GM10266 (cell line): ENCODE measurements at regions not wholly inside any gene's neighbourhood (a gene's known extent, or its start where the extent isn't known, plus 50 kb on each side); places are given as distances from the start of the nearest gene placed in this dataset.
"Not testable (repeated sequence)": the region's sequence is repeated elsewhere in the genome, so short reads cannot be mapped to it uniquely, and the experiment has no call there.

Experiments used
- DNase-seq: peaks from one replicate; pipeline ENCODE4 v3.0.0; 2012; ENCODE audit errors: extremely low spot score
- TF ChIP-seq, protein P1 (sequence below): IDR thresholded peaks from 2 replicates; pipeline ENCODE4 v1.5.1; 2012; ENCODE audit warnings: mild to moderate bottlenecking, low read depth; ENCODE audit not compliant: control insufficient read depth, insufficient read depth; ENCODE audit errors: missing control alignments

DNA sequence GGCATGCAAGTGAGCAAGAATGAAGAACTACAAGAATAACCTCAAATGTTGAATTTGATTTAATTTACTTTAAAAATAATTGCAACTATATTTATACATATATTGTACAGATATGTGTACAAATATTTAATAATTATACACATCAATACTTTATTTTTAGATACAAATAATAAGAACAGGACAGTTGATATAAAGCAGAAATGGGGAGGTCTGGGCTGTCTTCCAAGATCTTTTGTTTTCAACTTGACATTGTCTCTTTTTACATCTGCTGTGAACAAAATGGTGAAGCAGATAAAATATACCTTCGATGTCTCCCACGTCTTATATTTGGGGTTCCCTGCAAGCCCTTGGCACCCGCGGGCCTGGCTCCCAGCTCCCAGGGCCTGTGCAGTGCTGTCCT lies 231.3 kb upstream of the RBBP8 start:
- no peak for DNase-seq
- TF ChIP-seq, protein P1, sequence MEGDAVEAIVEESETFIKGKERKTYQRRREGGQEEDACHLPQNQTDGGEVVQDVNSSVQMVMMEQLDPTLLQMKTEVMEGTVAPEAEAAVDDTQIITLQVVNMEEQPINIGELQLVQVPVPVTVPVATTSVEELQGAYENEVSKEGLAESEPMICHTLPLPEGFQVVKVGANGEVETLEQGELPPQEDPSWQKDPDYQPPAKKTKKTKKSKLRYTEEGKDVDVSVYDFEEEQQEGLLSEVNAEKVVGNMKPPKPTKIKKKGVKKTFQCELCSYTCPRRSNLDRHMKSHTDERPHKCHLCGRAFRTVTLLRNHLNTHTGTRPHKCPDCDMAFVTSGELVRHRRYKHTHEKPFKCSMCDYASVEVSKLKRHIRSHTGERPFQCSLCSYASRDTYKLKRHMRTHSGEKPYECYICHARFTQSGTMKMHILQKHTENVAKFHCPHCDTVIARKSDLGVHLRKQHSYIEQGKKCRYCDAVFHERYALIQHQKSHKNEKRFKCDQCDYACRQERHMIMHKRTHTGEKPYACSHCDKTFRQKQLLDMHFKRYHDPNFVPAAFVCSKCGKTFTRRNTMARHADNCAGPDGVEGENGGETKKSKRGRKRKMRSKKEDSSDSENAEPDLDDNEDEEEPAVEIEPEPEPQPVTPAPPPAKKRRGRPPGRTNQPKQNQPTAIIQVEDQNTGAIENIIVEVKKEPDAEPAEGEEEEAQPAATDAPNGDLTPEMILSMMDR: no peak

DNA sequence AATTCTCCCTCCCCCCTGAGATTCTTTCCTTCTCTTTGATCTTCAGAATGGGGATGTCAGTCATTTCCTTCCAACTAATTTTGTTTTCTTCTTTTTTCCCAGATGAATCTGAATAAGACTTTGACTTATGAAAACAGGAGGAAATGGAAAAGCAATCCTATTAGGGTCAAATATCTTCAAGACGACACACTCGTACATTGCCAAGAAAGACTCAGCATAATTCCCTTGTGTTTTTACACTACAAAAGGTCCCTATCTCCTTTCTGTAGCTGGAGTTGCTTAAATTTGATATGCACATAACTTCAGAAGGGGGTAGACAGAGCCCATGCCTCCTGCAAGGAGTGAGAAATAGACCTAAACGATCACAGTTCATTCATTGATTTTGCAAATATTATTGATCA lies 230.3 kb upstream of the RBBP8 start:
- no peak for DNase-seq
- TF ChIP-seq, protein P1: no peak

DNA sequence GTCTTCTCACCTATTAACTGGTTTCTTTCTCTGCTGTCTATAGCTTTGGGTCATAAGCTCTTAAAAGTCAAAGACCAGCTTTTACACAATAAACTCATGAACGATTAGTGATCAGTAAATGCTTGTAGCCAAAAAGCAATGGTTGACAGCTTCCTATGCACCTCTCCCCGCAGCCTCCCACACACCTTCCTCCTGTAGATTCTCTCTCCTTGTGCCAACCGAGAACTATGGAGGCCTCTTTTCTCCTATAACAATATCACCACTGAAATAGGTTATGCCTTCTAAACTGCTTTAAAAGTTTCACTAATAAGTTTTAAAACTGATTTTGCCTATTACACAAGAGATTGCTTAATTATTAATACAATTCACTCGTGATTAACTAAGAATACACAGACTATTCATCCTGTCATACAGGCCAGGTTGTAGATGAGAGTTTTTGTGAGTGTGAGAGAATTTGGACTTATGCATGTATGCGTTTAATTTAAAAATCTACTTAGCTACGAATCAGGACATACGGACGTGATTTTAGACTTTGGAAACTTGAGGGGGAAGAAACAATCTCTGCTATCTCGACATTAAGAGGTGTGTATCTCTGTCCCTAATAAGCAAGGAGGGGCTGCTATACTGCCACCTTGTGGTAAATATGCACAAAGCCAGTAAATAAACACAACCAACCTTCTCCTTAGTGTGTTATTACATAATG lies 229.1 kb upstream of the RBBP8 start:
- DNase-seq: peak; percentile 61

DNA sequence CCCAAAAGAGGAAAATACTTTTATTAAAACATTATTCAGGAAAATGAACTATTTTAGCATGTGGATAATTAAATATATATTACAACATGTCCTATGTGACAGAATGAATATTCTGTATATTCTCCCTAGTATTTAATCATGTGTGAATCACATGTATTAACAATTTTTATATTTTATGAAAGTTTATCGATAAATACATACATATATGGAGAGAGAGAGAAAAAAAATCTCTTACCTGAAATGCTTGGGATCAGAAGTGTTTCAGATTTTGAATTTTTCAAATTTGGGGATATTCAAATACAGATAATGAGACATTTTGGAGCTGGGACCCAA lies 228.6 kb upstream of the RBBP8 start:
- TF ChIP-seq, protein P1: no peak
- DNase-seq: no peak

More for the DNA sequence above, 229.1 kb upstream of the RBBP8 start:
- TF ChIP-seq, protein P1: peak; percentile 77

- TF ChIP-seq, protein P1: no peak
- DNase-seq: no peak
Measured at GRCh38 chr18:22705328-22705727, 227.8 kb upstream of the RBBP8 start.

DNA sequence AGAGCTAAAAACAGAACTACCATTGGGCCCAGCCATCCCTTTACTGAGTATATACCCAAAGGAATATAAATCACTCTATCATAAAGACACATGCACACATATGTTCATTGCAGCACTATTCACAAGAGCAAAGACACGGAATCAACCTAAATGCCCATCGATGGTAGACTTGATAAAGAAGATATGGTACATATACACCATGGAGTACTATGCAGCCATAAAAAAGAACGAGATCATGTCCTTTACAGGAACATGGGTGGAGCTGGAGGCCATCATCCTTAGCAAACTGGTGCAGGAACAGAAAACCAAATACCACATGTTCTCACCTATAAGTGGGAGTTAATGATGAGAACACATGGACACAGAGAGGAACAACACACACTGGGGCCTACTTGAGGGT lies 227.1 kb upstream of the RBBP8 start:
- not testable (repeated sequence) for DNase-seq

- TF ChIP-seq, protein P1: no peak
- no peak for DNase-seq
Measured at GRCh38 chr18:22709288-22710060, 223.7 kb upstream of the RBBP8 start.
